Mucosa of gallbladder (tissue), 1 donor: ENCODE measurements at regions not wholly inside any gene's neighbourhood (a gene's known extent, or its start where the extent isn't known, plus 50 kb on each side); places are given as distances from the start of the nearest gene placed in this dataset.
A peak's percentile ranks its signal among the peaks of the same experiment; 100 is the strongest.
"Not testable (repeated sequence)": the region's sequence is repeated elsewhere in the genome, so short reads cannot be mapped to it uniquely, and the experiment has no call there.

Experiments
- DNase-seq: peaks from one replicate; pipeline ENCODE4 v3.0.0-alpha.2; 2020; ENCODE audit warnings: low spot score
- donor health status: DM: no; HTN: no; CAD: no.

DNA sequence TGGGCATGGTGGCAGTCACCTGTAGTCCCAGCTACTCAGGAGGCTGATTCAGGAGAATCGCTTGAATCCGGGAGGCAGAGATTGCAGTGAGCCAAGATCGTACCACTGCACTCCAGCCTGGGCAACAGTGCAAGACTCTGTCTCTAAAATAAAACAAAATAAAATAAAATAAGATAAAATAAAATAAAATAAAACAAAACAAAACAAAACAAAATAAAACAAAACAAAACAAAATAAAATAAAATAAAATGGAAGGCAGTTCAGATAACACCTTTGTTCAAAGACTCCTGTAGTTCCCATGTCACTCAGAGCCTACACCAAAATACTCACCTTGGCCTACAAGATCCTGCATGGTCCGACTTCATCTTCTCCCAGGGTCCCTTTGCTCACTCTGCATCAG lies 61.3 kb downstream of the SYF2 start:
- not testable (repeated sequence) for DNase-seq

DNA sequence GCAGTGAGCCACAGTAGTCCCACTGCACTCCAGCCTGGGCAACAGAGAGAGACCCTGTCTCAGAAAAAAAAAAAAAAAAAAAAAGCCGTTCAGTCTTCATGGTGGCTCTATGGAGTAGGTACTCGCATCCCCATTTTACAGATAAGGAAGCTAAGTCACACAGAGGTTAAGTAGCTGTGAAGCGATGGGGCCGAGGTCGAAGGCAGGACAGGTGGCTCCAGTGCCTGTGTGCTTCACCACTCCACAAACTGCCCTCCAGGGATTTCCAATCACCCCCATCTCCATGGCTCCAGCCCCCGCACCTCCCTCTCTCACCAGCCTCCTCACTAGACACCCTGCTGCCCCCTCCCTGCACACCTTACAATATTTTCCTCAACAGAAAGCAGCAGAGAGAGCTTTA lies 61.9 kb downstream of the SYF2 start:
- DNase-seq, result no peak

DNA sequence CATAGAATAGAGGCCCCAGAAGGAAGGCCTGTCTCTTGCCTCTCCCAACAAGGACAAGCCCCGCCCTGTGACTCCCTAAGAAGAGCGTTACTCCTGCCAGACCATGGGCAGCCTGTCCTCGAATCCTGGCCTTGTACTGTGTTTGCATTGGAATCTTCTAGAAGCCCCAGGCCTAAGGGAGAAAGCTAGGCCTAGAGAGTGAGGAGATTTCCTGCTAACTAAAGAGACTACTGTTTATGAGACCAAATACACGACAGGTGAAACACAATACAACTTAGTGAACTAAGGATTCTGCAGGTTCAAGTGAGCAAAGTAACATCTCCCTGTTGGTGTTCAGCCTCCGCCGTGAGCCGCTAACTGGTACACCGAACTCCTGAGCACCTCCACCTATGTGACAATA lies 62.7 kb downstream of the SYF2 start:
- DNase-seq, result no peak

DNA sequence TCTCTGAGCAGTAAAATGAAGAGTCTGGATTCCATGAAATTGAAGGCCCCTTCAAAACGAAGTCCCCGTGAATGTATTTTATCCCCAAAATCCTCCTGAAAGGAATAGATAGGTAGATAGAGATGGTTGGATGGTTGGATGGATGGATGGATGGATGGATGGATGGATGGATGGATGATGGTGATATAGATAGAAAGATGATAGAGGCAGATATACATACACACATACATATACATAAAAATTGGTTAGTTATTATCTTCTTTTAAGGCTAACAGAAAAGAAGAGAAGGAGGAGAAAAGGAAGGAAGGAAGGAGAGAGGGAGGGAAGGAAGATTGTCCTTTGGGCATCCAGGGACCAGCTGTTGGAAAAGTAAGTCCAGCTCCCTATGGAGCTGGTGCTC lies 63.1 kb downstream of the SYF2 start:
- no peak for DNase-seq

DNA sequence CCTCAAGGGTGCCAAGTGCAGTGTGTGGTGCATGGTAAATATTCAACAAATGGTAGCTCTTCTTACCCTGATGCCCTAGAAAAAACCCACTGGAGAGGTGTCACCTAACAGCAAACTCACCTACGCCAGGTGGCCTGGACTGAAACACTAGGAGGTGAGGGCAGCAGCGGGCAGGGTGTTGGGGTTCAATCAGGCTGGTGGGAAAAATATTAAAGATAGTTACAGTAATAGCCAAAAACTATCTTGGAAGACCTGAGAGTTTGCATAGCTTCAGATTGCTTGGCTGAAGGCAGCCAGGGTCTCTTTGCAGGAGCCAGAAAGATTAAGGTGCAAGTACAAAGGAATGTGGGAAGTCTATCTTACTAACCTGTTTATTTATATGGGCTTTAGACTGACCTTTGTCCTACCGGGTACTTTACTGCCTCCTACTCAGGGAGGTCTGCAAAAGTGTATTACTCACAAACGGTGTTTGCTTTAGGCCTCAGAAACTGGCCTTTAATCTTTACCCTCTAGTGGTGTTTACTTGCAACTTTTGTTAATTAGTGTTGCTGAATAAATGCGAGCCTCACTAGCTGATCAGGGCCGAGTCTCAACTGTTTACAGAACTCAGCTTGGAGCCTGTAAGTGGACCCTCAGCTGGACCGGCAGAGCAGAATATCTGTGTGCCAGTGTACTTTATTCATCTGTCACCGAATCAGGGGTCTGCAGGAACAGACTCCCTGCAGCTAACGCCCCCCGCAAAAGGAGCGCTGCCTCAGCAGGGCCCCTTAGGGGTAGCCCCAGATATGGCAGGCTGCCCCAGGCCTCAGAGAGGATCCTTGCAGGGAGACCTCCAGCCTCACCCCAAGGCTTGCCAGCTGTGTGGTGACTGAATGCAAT lies 63.9 kb downstream of the SYF2 start:
- peak; percentile 32 for DNase-seq

DNA sequence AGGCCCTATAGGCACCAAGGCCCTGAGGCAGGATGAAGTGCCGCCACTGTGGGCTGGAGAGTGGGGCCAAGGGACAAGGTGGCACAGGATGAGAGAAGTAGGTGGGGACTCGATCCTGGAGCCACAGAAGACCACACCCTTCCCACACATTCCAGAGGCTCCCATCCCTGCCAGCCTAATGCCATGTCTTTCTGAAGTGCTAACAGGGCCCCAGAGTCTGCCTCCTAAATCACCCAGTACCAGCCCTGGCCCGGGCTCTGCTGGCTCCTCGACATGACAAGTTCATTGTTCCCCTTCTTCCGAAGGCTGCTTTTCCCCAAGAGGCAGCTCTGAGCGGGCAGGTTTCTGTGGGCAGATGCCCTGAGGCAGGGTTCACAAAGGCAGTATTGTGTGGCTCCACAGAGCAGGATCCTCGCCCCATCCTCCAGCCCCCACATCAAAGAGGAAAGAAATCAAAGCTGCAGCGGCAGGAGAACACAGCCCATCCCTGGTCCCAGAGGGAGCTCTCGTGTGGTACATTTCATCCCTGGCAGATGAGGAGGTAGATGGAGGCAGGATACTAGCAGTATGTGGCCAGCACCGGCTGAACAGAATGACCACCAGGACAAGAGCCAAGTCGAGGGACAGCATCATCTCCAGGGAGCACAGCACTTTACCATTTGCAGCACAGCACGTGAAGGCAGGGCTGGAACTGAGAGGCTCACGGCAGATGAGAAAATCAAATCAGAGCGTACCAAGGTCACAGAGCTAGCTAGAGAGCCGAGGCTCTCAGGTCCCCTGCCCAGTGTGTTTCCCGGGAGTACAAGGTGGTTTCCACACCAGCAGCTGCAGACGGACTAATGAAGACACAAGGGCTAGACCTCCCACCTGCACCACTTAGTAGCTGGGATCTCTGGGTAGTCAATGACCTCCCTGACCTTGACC lies 64.8 kb downstream of the SYF2 start:
- DNase-seq, result no peak

DNA sequence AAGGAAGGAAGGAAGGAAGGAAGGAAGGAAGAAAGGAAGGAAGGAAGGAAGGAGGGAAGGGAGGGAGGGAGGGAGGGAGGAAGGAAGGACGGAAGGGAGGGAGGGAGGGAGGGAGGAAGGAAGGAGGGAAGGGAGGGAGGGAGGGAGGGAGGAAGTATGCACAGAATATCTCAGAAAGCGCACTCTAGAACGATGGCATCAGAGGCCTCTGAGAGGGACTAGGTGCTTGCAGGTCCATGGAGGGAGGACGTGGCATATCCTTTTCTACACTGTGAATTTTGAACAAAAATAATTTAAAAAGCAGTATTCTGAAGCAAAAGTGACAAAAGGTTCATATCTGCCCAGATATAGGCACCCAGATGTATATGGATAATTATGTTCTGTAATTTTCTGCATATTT lies 65.5 kb downstream of the SYF2 start:
- DNase-seq, result no peak

DNA sequence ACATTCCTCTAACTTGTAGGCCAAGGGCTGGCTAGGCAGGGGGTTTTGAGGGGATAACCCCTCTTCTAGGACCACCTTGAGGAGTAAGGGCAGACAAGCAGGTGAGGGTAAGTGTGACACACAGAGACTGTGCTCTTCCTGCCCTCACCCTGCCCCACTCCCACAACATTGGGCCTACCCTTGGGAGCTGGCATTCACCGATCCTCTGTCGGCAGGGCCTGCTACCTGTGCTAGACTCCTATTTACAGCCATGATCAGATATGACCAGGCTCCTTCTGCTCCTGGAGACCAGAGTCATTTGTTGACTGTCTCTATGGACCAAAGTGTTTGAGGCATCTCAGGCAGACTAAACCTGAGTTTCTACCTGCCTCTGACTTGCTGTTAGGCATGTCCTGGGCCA lies 68.3 kb downstream of the SYF2 start:
- no peak for DNase-seq

DNA sequence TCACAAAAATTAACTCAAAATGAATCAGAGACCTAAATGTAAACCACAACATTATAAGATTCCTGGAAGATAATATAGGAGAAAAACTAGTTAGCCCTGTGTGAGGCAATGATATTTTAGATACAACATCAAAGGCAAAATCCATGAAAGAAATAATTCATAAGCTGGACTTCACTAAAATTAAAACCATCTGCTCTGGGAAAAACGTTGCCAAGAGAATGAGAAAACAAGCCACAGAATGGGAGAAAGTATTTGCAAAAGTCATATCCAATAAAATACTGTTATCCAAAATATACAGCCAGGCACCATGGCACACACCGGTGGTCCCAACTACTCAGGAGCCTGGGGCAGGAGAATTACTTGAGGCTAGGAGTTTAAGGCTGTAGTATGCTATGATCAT lies 70.3 kb downstream of the SYF2 start:
- DNase-seq, result no peak

DNA sequence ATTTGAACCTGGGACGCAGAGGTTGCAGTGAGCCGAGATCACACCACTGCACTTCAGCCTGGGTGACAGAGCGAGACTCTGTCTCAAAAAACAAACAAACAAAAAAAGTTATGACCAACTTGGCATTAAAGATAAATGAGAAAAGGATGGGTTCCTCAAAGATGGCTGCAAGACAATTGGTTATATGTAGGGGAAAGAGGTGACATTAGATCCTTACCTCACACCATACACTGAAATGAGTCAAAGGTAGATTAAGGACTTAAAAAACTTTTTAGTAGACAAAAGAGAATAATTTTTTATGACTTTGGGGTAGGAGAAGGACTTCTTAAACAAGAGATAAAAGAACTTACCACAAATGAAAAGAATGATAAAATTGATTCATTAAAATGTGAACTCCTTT lies 74.5 kb downstream of the SYF2 start:
- DNase-seq, result no peak

DNA sequence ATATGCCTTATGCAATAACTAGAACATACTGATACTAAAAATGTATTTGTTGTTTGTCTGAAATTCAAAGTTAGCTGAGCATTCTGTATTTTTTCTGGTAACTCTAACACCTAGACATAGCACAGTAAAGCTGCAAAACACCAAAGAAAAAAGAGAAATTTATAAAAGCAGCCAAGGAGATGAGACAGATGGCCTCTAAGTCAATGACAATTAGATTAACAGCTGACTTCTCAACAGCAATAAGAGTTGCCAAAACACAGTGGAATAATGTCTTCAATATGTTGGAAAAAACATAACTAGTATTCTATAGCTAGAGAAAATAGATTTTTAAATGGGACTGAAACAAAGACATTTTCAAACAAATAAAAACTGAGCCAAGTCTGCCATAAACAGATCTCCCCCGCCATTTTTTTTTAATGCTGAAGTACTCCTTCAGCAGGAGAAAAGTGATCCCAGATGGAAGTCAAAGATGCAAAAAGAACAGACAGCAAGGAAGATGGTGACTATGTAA lies 81.3 kb downstream of the SYF2 start:
- DNase-seq, result no peak

DNA sequence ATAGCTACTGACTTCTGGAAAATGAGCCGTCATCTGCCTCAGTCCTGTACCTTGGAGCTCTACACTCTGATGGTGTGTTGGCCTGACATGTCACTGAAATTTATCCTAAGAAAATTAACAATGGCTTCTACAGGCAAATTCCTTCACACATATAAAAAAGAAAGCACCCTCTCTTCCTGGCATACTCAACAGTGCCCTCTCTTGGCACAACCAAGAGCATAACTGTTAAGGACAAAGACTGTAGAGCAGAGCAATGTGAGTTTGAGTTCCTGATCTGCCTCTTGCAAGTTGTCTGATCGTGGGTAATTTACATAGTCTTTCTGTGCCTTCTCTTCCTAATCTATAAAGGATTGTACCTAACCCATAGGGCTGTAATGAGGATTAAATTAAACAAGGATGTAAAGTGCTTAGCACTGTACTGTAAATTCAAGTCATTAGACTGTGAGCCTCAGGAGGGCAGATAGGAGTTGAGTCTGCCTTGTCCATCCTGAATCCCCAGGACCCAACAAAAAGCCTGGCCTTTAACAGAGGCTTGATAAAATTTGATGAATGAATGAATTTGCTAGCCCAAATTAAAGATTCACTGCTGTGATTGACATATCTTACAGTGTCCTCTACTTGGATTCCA lies 83.5 kb downstream of the SYF2 start:
- DNase-seq, result peak; percentile 14

DNA sequence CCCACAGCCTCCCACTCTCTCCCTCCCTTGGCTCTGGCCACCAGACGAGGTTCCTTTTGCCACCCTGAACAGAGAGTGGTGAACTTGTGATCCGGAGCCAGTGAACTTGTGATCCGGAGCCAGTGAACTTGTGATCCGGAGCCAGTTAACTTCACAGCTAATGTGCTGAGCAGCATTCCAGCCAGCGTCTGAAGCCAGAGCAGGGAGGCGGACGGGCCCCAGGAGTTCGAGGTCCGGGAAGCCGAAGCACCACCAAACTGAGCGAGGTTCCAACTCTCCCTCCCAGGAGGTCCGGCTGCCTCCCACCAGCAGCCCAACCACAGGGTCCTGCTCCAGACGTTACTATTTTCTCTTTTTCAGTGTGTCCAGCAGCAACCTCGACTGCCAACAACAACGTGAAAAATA lies 85.8 kb downstream of the SYF2 start:
- DNase-seq, result peak; percentile 10

DNA sequence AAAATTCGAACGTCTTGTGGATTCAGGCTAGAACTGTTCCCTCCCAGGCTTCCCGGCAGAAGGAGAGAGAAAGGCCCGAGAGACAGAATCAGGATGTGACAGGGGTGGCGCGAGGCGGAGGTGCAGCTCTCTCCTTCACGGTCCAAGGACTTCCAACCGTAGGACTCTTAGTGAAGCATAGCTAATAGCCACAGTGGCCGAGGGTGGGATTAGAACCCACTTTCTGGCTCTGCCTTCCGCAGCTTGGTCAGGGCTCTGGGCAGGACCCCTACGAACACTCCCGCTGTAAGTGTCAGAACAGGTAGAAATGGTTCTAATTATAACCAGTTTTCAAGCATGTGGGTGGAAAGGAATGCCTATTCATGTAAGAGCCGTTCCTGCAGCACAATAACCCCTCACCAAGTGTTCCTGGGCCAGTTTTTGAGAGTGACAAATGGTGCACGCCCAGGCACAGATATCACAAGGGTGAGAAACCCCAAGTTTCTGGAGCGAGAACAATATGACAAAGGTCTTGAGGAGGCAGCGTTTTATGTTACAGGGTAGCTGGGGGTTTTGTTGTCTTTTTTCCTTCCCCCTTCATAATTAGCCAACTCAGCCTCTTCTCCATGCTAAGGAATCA lies 86.4 kb downstream of the SYF2 start:
- peak; percentile 4 for DNase-seq

DNA sequence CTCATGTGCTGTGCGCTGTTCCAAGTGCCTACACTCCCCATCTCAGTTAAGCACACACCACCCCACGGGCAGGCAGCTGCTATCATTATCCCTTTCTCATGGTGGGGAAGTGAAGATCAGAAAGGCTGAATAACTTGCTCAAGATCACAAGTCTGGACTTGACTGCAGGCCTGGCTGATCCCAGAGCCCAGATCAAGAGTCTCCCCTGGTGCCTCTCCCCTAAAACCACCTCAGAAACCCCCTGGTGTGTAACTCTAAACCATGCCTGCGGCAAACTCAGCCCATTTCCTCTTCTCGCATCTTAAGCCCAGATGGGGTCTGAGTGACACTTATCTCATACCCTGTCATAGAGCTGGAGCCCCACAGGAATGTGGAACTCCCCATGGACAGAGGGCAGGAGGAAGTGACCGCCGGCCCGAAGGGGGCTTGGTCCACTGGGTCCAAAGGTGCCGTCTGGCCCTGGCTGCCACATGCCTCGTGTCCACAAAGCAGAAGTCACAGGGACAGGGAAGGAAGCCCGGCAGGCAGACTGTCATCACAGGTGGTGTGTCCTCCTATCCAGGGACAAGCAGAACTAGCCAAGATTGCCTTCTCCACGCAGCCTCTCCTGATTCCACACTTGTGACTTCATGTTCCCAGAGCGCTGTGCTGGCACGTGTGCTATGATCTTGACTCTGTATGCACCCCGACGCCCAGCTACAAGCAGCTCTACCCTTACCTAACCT lies 92.1 kb downstream of the SYF2 start:
- peak; percentile 9 for DNase-seq

DNA sequence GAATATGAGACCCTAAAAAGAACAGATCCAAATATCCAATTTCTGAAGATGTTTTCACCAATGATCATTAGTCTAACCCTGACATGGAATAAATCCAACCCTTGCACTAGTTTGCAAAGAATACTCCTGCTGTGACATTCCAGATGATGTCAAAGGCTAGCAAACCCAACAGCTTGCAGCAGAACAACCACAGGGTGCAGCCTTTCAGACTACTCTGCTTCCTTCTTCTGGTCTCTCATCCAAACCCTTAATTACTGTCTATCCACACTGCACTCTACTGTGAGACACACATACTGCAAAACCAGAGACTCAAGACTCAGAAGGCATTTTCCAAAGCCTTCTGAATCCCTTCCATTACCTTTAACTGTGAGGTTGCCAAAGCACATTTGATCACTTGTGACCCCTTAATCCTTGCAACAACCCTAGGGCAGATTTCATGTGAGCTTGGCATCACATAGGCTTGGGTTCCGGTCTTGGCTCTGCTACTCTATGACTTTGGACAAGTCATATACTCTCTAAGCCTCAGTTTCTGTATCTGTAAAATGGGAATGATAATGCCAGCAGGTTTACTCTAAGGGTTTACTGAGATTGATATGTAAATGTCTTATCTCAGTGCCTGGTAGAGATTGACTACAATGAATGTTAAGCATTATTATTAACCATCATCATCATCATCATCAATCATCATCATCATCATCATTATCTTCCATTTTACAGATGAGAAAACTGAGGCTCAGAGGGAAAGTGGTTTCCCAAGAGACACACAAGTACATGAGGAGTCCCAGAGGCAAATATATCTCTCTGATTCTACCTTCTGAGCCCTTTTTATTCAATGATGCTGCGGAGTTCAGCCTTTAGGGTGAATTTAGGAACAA lies 94.5 kb downstream of the SYF2 start:
- no peak for DNase-seq

DNA sequence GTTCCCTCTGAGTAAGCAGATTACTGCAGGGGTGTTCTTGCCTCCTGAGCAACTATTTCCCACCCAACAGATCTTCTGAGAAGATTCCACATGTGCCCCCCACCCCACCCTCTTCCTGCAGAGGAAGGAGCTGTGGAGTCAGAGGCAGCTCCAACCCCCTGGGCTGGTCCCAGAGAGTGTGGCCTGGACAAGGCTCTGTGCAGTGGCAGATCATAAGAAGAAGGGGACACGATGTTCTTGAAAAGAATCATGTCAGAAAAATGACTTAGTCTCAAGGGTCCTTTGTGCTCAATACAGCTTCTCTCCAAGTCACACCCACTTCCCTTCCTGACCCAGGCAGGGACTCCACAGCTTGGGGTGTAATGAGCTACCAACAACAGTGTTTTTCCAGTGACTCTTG lies 95.2 kb downstream of the SYF2 start:
- DNase-seq, result no peak

DNA sequence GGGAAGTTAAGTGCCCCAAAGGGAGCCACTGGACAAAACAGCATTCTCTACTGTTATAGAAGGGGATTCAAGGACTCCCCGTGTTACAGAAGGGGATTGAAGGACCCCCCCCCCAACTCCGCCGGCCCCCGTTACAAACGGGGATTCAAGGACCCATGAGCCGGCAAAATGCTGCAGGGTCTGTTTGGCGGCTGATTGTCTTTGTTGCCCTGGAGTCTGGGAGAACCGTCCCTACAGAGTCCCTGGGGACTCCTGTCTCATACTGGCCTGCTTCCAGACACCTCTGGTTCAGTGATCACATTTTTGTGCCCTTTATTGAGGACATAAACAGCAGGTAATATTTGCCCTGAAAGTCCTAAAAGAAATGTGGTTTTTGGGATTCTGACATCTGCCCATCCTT lies 96.4 kb downstream of the SYF2 start:
- no peak for DNase-seq

DNA sequence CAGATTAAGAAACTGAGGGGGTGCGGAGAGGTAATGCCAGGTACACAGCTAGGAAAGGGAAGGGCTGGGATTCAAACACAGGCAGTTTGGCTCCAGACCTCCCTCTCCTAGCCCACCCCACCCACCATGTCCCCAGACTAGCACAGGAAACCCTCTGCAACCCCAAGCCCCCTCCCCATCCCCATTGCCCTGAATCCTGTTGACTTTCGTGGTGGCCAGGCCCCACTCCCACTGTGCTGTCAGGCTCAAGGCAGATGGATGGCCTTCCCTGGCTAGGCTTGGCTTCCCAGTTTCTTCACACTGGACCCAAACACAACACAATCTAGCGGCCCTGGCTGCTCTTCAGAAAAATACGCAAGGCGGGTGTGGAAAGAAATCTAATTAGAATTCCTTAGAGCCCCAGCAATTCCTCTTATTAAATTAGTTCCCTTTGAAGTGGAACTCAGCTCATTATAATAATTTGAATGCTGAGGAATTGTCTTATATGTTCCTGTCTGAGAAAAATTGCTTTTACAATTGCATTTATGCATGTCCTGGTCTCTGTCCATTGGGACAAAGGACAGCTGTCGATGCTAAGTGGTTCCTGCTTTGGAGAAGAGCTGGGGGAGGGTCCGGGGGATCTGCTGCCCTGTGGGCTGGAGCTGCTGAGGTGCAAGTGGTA lies 97.4 kb downstream of the SYF2 start:
- DNase-seq, result no peak

DNA sequence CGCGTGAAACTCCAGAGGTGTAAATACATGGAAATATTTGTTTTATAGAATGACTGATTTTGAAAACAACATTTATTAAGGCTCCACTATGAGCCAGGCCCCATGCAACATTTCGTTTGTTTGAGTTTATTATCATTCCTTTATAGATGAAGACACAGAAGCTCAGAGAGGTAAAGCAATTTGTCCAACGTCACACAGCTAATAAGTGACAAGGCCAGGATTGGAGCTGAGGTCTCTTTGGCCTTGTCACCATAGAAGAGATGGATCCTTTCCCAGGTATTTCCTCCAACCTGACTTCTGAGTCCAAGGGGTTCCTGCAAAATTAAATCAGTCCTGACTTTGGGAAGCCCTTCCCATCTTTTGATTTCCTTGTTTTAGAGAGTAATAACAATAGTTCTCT lies 98.0 kb downstream of the SYF2 start:
- DNase-seq, result no peak
